GM23338 (cell line): ENCODE measurements at regions not wholly inside any gene's neighbourhood (a gene's known extent, or its start where the extent isn't known, plus 50 kb on each side); places are given as distances from the start of the nearest gene placed in this dataset.

Experiments
- ATAC-seq: fragments of 200-7000 bp; cut with Tn5 transposase; 3 replicates; pipeline ENCODE4 v1.9.1; 2020
- DNase-seq: peaks from one replicate; pipeline ENCODE4 v3.0.0-alpha.2; 2015; ENCODE audit warnings: low spot score
- H2AFZ ChIP-seq: fragments of 200-600 bp; sonication (generic); 2 replicates; pipeline ENCODE4 v1.8.0; 2016; ENCODE audit warnings: antibody characterized with exemption, mild to moderate bottlenecking, moderate library complexity
- H3F3A ChIP-seq: fragments of 200-600 bp; sonication (generic); replicated peaks from 2 replicates; pipeline ENCODE4 v1.8.0; 2017; ENCODE audit warnings: antibody characterized with exemption, mixed run types, low read depth
- H3K27ac ChIP-seq: fragments of 200-600 bp; sonication (generic); 2 replicates; pipeline ENCODE4 v1.6.1; 2016; ENCODE audit warnings: low read depth
- H3K27me3 ChIP-seq: fragments of 200-600 bp; sonication (generic); 2 replicates; pipeline ENCODE4 v1.8.0; 2016; ENCODE audit warnings: mild to moderate bottlenecking, mixed run types, moderate library complexity; ENCODE audit not compliant: insufficient read depth
- H3K36me3 ChIP-seq: fragments of 200-600 bp; sonication (generic); 2 replicates; pipeline ENCODE4 v1.8.0; 2016; ENCODE audit warnings: mild to moderate bottlenecking; ENCODE audit not compliant: insufficient read depth
- H3K4me1 ChIP-seq: fragments of 200-600 bp; sonication (generic); 2 replicates; pipeline ENCODE4 v1.8.0; 2016; ENCODE audit warnings: mild to moderate bottlenecking, moderate library complexity; ENCODE audit not compliant: insufficient read depth
- H3K4me2 ChIP-seq: fragments of 200-600 bp; sonication (generic); 2 replicates; pipeline ENCODE4 v1.7.1; 2017; ENCODE audit warnings: mixed run types
- H3K4me3 ChIP-seq: fragments of 200-600 bp; sonication (generic); 2 replicates; pipeline ENCODE4 v1.6.1; 2016; ENCODE audit warnings: mixed run types
- H3K79me2 ChIP-seq: fragments of 200-600 bp; sonication (generic); replicated peaks from 2 replicates; pipeline ENCODE4 v1.8.0; 2017; ENCODE audit warnings: mild to moderate bottlenecking; ENCODE audit not compliant: insufficient read depth
- H3K9me2 ChIP-seq: fragments of 200-600 bp; sonication (generic); 2 replicates; pipeline ENCODE4 v1.8.0; 2017; ENCODE audit not compliant: insufficient read depth
- H4K20me1 ChIP-seq: fragments of 200-600 bp; sonication (generic); replicated peaks from 2 replicates; pipeline ENCODE4 v1.8.0; 2017; ENCODE audit warnings: mild to moderate bottlenecking; ENCODE audit not compliant: insufficient read depth
- H3K27ac Mint-ChIP-seq: 2 replicates; pipeline ENCODE4 v1.8.0; 2020; ENCODE audit warnings: inconsistent platforms, mild to moderate bottlenecking, moderate library complexity, mixed read lengths
- H3K27me3 Mint-ChIP-seq: 3 replicates; pipeline ENCODE4 v1.8.0; 2022; ENCODE audit warnings: low read depth, mild to moderate bottlenecking, moderate library complexity, mixed read lengths, inconsistent platforms; ENCODE audit not compliant: insufficient read depth, poor library complexity
- H3K36me3 Mint-ChIP-seq: 3 replicates; pipeline ENCODE4 v1.8.0; 2021; ENCODE audit warnings: low read depth, mild to moderate bottlenecking, inconsistent platforms, moderate library complexity, mixed read lengths
- H3K4me1 Mint-ChIP-seq: 3 replicates; pipeline ENCODE4 v1.8.0; 2020; ENCODE audit warnings: mild to moderate bottlenecking, inconsistent platforms, mixed read lengths
- H3K4me3 Mint-ChIP-seq: 3 replicates; pipeline ENCODE4 v1.8.0; 2021; ENCODE audit warnings: moderate library complexity, mild to moderate bottlenecking, inconsistent platforms, mixed read lengths
- H3K9me3 Mint-ChIP-seq: 3 replicates; pipeline ENCODE4 v1.8.0; 2020; ENCODE audit warnings: moderate library complexity, mild to moderate bottlenecking, inconsistent platforms, mixed read lengths
- EZH2phosphoT487 ChIP-seq: fragments of 200-600 bp; sonication (generic); IDR thresholded peaks from one replicate; pipeline ENCODE4 v1.8.1; 2018; ENCODE audit warnings: antibody characterized with exemption; ENCODE audit not compliant: unreplicated experiment
- JUNB ChIP-seq: IDR thresholded peaks from one replicate; pipeline ENCODE4 v1.6.1; 2016; ENCODE audit warnings: antibody characterized with exemption; ENCODE audit not compliant: unreplicated experiment
- POLR2AphosphoS5 ChIP-seq: IDR thresholded peaks from 2 replicates; pipeline ENCODE4 v1.6.1; 2016; ENCODE audit warnings: antibody characterized with exemption, low read depth
- STAT1 ChIP-seq: IDR thresholded peaks from one replicate; pipeline ENCODE4 v1.6.1; 2016; ENCODE audit warnings: antibody characterized with exemption; ENCODE audit not compliant: unreplicated experiment
- ZNF114 ChIP-seq: fragments of 250-450 bp; sonication (Bioruptor Pico); IDR thresholded peaks from 2 replicates; pipeline ENCODE4 v1.5.0; 2020; ENCODE audit warnings: mild to moderate bottlenecking, moderate library complexity
- TF ChIP-seq, protein P1 (sequence below), 2 experiments: fragments of 200-600 bp in 1 of 2; sonication (generic) in 1 of 2; conservative IDR thresholded peaks; 2 replicates each; pipeline versions ENCODE4 v1.5.1 to v1.6.1; 2016 to 2017; ENCODE audit warnings: antibody characterized with exemption in 2 of 2, low read depth in 2 of 2, mild to moderate bottlenecking in 2 of 2, moderate library complexity in 1 of 2
- TF ChIP-seq, protein P2 (sequence below): IDR thresholded peaks from one replicate; pipeline ENCODE4 v1.6.1; 2018; ENCODE audit warnings: antibody characterized with exemption; ENCODE audit not compliant: unreplicated experiment
- TF ChIP-seq, protein P3 (sequence below): IDR thresholded peaks from 2 replicates; pipeline ENCODE4 v1.6.1; 2016; ENCODE audit warnings: antibody characterized with exemption

DNA sequence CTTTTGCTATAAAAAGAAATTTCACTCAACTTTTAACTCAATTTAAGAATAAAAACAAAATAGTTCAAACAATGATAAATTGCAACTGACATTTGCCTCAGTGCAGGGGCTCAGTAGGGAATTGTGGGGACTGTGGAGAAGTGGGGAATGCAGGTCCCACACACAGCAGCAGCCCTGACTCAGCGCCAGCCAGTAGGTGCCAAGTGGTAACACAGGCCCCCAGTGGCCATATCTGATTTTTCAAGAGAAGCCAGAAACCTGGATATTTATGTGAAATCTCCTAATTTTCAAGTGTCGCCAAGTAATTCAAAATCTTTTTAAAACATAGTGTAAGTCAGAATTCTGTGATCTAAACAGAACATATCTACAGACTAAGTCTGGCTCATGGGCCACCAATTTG, 186.3 kb downstream of the EN1 start:
- peak; percentile 56 for DNase-seq
- Histone ChIP-seq H3F3A (no peaks in the 10 kb centered on the region), H3K4me3 (no peak overlapping the region), H3K27me3 (no peaks in the 10 kb centered on the region), H3K4me1 (no peaks in the 10 kb centered on the region), H3K27ac (no peak overlapping the region), H2AFZ (no peak overlapping the region), H3K36me3 (no peaks in the 10 kb centered on the region), H3K9me2 (peaks cover 3% of the 10 kb centered on the region; the same call in 1 of the 2 replicates), H3K79me2 (no peaks in the 10 kb centered on the region), H3K4me2 (no peak overlapping the region), H4K20me1 (no peaks in the 10 kb centered on the region)
- no peak overlapping the region for H3K27ac Mint-ChIP-seq
- TF ChIP-seq, protein P1, sequence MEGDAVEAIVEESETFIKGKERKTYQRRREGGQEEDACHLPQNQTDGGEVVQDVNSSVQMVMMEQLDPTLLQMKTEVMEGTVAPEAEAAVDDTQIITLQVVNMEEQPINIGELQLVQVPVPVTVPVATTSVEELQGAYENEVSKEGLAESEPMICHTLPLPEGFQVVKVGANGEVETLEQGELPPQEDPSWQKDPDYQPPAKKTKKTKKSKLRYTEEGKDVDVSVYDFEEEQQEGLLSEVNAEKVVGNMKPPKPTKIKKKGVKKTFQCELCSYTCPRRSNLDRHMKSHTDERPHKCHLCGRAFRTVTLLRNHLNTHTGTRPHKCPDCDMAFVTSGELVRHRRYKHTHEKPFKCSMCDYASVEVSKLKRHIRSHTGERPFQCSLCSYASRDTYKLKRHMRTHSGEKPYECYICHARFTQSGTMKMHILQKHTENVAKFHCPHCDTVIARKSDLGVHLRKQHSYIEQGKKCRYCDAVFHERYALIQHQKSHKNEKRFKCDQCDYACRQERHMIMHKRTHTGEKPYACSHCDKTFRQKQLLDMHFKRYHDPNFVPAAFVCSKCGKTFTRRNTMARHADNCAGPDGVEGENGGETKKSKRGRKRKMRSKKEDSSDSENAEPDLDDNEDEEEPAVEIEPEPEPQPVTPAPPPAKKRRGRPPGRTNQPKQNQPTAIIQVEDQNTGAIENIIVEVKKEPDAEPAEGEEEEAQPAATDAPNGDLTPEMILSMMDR (conservative IDR thresholded peaks at IDR 0.05; ENCODE audit: low read depth in 2 of 2) = peak in 1 of 2 experiments; percentile 45; a peak in 3 of 4 replicates
- TF ChIP-seq, protein P2, sequence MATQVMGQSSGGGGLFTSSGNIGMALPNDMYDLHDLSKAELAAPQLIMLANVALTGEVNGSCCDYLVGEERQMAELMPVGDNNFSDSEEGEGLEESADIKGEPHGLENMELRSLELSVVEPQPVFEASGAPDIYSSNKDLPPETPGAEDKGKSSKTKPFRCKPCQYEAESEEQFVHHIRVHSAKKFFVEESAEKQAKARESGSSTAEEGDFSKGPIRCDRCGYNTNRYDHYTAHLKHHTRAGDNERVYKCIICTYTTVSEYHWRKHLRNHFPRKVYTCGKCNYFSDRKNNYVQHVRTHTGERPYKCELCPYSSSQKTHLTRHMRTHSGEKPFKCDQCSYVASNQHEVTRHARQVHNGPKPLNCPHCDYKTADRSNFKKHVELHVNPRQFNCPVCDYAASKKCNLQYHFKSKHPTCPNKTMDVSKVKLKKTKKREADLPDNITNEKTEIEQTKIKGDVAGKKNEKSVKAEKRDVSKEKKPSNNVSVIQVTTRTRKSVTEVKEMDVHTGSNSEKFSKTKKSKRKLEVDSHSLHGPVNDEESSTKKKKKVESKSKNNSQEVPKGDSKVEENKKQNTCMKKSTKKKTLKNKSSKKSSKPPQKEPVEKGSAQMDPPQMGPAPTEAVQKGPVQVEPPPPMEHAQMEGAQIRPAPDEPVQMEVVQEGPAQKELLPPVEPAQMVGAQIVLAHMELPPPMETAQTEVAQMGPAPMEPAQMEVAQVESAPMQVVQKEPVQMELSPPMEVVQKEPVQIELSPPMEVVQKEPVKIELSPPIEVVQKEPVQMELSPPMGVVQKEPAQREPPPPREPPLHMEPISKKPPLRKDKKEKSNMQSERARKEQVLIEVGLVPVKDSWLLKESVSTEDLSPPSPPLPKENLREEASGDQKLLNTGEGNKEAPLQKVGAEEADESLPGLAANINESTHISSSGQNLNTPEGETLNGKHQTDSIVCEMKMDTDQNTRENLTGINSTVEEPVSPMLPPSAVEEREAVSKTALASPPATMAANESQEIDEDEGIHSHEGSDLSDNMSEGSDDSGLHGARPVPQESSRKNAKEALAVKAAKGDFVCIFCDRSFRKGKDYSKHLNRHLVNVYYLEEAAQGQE = no peak
- no peaks in the 10 kb centered on the region for H3K36me3 Mint-ChIP-seq
- peak; percentile 88 for ATAC-seq
- no peaks in the 10 kb centered on the region for H3K9me3 Mint-ChIP-seq
- H3K4me1 Mint-ChIP-seq = peaks cover 7% of the 10 kb centered on the region; the same call in 2 of the 3 replicates
- no peak overlapping the region for H3K4me3 Mint-ChIP-seq
- H3K27me3 Mint-ChIP-seq = peaks cover 3% of the 10 kb centered on the region

DNA sequence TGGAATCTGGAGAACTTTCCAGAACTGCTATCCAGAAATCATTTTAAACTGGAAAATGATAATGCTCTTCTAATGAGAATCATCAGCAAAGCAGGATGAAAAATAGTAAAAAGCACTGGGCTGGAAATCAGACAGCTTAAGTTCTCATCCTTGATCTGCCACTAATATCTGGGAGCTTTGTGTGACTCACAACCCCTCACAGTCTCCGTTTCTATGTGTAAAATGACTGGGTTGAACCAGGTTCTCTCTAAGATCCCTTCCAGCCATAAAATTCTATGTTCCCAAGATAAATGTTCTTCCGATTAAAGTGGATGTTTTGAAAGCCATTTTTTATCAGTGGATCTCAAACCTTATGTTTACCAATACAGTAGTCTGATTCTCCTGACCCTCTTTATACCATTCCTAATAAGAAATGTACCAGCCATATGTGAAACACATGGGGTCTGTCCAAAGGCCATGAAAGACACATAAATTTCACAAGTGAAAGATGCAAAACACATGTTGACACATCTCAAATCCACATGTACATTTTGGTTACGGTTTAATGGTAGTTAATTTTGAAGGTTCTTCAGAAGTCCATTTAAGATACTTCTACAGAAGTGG, 188.8 kb downstream of the EN1 start:
- Histone ChIP-seq H2AFZ (no peak overlapping the region), H4K20me1 (no peaks in the 10 kb centered on the region), H3K79me2 (no peaks in the 10 kb centered on the region), H3K27ac (no peak overlapping the region), H3F3A (no peaks in the 10 kb centered on the region), H3K9me2 (no peaks in the 10 kb centered on the region), H3K27me3 (no peaks in the 10 kb centered on the region), H3K4me1 (no peaks in the 10 kb centered on the region), H3K4me3 (no peak overlapping the region), H3K4me2 (no peak overlapping the region), H3K36me3 (no peaks in the 10 kb centered on the region)
- DNase-seq = no peak
- H3K27me3 Mint-ChIP-seq = peaks cover 1% of the 10 kb centered on the region
- H3K4me1 Mint-ChIP-seq = peaks cover 7% of the 10 kb centered on the region; the same call in 2 of the 3 replicates
- TF ChIP-seq, protein P2 = no peak
- TF ChIP-seq JUNB = no peak
- TF ChIP-seq ZNF114 (CRISPR knock-in tag) = no peak
- TF ChIP-seq EZH2phosphoT487 = no peak
- no peak for TF ChIP-seq POLR2AphosphoS5
- TF ChIP-seq, protein P3, sequence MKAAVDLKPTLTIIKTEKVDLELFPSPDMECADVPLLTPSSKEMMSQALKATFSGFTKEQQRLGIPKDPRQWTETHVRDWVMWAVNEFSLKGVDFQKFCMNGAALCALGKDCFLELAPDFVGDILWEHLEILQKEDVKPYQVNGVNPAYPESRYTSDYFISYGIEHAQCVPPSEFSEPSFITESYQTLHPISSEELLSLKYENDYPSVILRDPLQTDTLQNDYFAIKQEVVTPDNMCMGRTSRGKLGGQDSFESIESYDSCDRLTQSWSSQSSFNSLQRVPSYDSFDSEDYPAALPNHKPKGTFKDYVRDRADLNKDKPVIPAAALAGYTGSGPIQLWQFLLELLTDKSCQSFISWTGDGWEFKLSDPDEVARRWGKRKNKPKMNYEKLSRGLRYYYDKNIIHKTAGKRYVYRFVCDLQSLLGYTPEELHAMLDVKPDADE = no peak
- no peak for TF ChIP-seq STAT1
- no peaks in the 10 kb centered on the region for H3K9me3 Mint-ChIP-seq
- no peak overlapping the region for H3K4me3 Mint-ChIP-seq
- ATAC-seq = no peak
- H3K27ac Mint-ChIP-seq = no peak overlapping the region
- H3K36me3 Mint-ChIP-seq = no peaks in the 10 kb centered on the region
